ENCODE measurements at regions not wholly inside any gene's neighbourhood (a gene's known extent, or its start where the extent isn't known, plus 50 kb on each side); places are given as distances from the start of the nearest gene placed in this dataset.

GRCh38 chr6:109224994-109225393 lies 129.7 kb downstream of the CEP57L1 start:
- DNase-seq (ENCODE audit: low read depth in 1 of 2, low spot score in 2 of 2) (no peak), FAIRE-seq (no peak)
- no peaks in the 10 kb centered on the region for H3K9me3 ChIP-seq (ENCODE audit: insufficient read depth in 2 of 2, low read depth in 1 of 2, low read length in 1 of 2)

More at GRCh38 chr6:109224994-109225393, 129.7 kb downstream of the CEP57L1 start:
- no peak overlapping the region for H3K14ac ChIP-seq (ENCODE audit: insufficient read length)
- H3K4ac ChIP-seq (replicated peaks; ENCODE audit: insufficient read length, low read depth, low read length) = no peak overlapping the region
- no peak overlapping the region for H3K23ac ChIP-seq (ENCODE audit: insufficient read length)
- POLR2A ChIA-PET (ENCODE audit: partially characterized antibody) = no interaction called here
- H2BK20ac ChIP-seq (ENCODE audit: low read length) = no peak overlapping the region
- no peak for TF ChIP-seq POU5F1 (IDR thresholded peaks at IDR 0.05; ENCODE audit: low read depth, low read length)
- no peak for TF ChIP-seq E2F6 (IDR thresholded peaks at IDR 0.05)
- TF ChIP-seq YY1 (IDR thresholded peaks at IDR 0.05; ENCODE audit: low read depth, low read length) = no peak
- no peak for TF ChIP-seq PHF8 (conservative IDR thresholded peaks at IDR 0.05; ENCODE audit: low read depth, low read length)
- H3K9ac ChIP-seq (replicated peaks in 1 of 4; ENCODE audit: extremely low read depth in 1 of 4, low read depth in 3 of 4, low read length in 3 of 4) = no peak overlapping the region
- no peak overlapping the region for H3K27ac ChIP-seq (ENCODE audit: low read depth, low read length)
- no peaks in the 10 kb centered on the region for H4K20me1 ChIP-seq (replicated peaks in 1 of 2; ENCODE audit: control insufficient read depth in 1 of 2, insufficient read depth in 2 of 2, low read length in 2 of 2)
- H2AFZ ChIP-seq (ENCODE audit: low read length) = no peak overlapping the region
- no peaks in the 10 kb centered on the region; a peak in 1 of 7 replicates for H3K4me1 ChIP-seq (replicated peaks in 1 of 4; ENCODE audit: control insufficient read depth in 3 of 4, insufficient read depth in 4 of 4, low read length in 3 of 4)
- no peaks in the 10 kb centered on the region for H3K79me2 ChIP-seq (ENCODE audit: control insufficient read depth in 1 of 2, insufficient read depth in 2 of 2, low read length in 2 of 2)
- H3K79me1 ChIP-seq (ENCODE audit: low read depth, low read length) = no peaks in the 10 kb centered on the region
- H2BK120ac ChIP-seq (replicated peaks; ENCODE audit: low read depth, low read length) = no peak overlapping the region
- H3K27me3 ChIP-seq (replicated peaks in 1 of 4; ENCODE audit: control insufficient read depth in 3 of 4, extremely low read depth in 1 of 4, insufficient read depth in 3 of 4, low read length in 3 of 4) = no peaks in the 10 kb centered on the region
- H4K8ac ChIP-seq (ENCODE audit: extremely low read depth, insufficient read depth, low read length) = no peak overlapping the region
- no peak overlapping the region for H2BK12ac ChIP-seq (ENCODE audit: low read depth, low read length)
- no peak overlapping the region for H3K4me3 ChIP-seq (ENCODE audit: extremely low read depth in 1 of 4, insufficient read depth in 2 of 4, low read depth in 3 of 4, low read length in 4 of 4)
- no peak overlapping the region for H3K18ac ChIP-seq (ENCODE audit: extremely low read depth, low read length)
- H3K56ac ChIP-seq (replicated peaks; ENCODE audit: insufficient read length, low read depth, low read length) = no peak overlapping the region
- no peak overlapping the region for H2BK5ac ChIP-seq (ENCODE audit: low read depth, low read length)
- CTCF ChIA-PET (ENCODE audit: partially characterized antibody) = interaction anchor here (1.3 to 2.1 kb wide), 3 partner anchors 12 to 37 kb away, joined by 5 to 9 read pairs (median 6); no protein-coding TSS in a partner anchor
- no peak overlapping the region for H3K4me2 ChIP-seq (ENCODE audit: insufficient read depth in 1 of 2, low read depth in 2 of 2, low read length in 2 of 2)
- H3K36me3 ChIP-seq (ENCODE audit: control insufficient read depth in 2 of 4, insufficient read depth in 4 of 4, low read length in 3 of 4) = no peaks in the 10 kb centered on the region
- no peak overlapping the region for H2AK5ac ChIP-seq (ENCODE audit: low read depth, low read length)
- 75% methylated on average over 1 of the region's 1 CpG; no CpG with 5 or more reads in 1 of the 2 experiments for WGBS, 2 experiments (ENCODE audit: extremely low coverage in 1 of 2, insufficient coverage in 1 of 2, insufficient read length in 1 of 2, insufficient replicate concordance in 2 of 2, low coverage in 1 of 2, low lambda C conversion rate in 2 of 2, missing lambda C conversion rate in 1 of 2)
- no peak overlapping the region for H2BK15ac ChIP-seq (ENCODE audit: low read length)
- no peak overlapping the region for H4K91ac ChIP-seq (replicated peaks; ENCODE audit: insufficient read length, low read length)
- no peak overlapping the region for H4K5ac ChIP-seq (ENCODE audit: insufficient read length, low read depth, low read length)
- H3K23me2 ChIP-seq (ENCODE audit: low read depth, low read length) = no peaks in the 10 kb centered on the region
